GM20000 (cell line): ENCODE measurements at regions not wholly inside any gene's neighbourhood (a gene's known extent, or its start where the extent isn't known, plus 50 kb on each side); places are given as distances from the start of the nearest gene placed in this dataset.

Experiments used
- DNase-seq: peaks from one replicate; pipeline ENCODE4 v3.0.0; 2012; ENCODE audit warnings: low spot score
- TF ChIP-seq, protein P1 (sequence below): IDR thresholded peaks from 2 replicates; pipeline ENCODE4 v1.5.1; 2012; ENCODE audit warnings: mild to moderate bottlenecking, control low read depth; ENCODE audit errors: extremely low read depth, missing control alignments

DNA sequence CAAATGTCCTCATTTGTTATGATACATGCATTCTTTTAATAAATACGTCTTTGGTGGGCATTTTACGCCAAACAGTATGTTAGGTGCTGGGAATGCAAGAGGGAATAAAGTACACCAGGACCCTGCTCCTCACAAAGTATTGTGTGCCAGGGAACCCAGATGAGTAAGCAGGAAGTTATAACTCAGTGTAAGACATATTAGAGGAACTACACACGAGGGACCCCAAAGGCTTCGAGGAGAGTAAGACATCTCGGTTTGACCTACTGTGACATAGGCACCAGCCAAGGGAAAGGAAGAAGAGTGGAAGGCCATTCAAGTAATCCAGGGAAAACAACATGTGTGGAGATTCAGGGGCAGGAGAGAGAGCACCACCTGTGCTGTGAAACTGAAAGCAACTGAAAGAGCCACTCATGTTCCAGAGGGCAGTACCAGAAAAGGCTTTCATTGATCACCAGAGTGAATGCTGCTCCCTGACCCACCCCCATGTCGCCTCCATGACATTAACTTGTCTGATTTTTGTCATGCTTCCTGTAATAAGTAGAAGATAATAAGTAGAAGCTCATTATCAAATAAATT lies 542.5 kb upstream of the PKN2 start:
- TF ChIP-seq, protein P1, sequence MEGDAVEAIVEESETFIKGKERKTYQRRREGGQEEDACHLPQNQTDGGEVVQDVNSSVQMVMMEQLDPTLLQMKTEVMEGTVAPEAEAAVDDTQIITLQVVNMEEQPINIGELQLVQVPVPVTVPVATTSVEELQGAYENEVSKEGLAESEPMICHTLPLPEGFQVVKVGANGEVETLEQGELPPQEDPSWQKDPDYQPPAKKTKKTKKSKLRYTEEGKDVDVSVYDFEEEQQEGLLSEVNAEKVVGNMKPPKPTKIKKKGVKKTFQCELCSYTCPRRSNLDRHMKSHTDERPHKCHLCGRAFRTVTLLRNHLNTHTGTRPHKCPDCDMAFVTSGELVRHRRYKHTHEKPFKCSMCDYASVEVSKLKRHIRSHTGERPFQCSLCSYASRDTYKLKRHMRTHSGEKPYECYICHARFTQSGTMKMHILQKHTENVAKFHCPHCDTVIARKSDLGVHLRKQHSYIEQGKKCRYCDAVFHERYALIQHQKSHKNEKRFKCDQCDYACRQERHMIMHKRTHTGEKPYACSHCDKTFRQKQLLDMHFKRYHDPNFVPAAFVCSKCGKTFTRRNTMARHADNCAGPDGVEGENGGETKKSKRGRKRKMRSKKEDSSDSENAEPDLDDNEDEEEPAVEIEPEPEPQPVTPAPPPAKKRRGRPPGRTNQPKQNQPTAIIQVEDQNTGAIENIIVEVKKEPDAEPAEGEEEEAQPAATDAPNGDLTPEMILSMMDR = no peak
- DNase-seq = no peak

DNA sequence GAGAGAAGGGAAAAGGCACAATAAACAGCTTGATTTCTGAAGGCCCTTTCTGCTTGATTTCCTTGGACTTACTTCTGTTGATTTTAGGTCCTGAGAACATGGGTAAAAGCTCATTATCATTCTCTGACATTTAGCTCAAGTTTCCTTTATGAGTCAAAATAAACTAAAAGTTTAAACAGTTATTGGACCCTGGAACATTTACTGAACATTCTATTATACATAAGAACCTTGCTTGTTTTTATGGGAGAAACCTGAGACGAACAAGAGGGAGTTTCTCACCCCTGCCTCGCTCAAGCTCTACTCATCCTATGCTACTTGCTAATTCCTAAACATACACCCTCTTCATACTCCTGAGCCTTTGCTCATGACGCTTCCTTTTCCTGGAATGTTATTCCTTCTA lies 538.3 kb upstream of the PKN2 start:
- no peak for DNase-seq
- TF ChIP-seq, protein P1 = no peak

DNA sequence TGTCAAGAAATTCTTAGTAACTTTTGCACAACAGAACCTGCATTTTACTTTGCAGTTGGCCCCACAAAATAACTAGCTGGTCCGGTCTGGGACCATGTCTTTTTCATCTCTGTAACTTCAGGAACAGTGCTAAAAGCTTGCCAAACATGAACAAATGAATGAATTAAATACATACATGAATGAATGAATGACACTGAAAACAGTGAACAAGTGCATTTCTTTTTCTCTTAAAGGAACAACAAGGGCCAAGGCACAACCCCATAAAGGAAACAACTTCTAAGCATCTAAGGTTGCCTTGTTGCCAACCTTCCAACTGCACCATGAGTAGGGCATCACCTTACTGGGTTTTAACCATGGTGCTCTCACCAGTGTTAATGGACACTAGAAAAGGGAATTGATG lies 534.4 kb upstream of the PKN2 start:
- TF ChIP-seq, protein P1 = no peak

DNA sequence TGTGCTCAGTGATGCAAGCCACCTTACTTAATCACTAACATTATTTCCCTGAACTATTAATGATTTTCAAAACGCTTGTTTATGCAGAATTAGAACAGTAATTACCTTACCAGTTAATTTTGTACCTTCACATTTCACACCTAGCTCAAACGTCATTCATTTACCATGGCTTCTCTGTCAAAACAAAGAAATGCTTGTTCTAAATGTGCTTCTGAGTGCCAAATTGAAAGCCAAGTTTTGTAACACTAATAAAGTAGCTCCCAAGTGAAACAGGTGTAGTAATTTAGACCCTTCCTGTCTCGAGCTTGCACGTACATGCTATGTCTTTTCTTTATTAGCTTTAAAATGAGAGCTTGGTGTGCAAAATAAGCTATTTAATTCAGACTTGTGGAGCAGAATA lies 533.7 kb upstream of the PKN2 start:
- TF ChIP-seq, protein P1 = no peak
- DNase-seq = no peak

More for the DNA sequence above, 534.4 kb upstream of the PKN2 start:
- DNase-seq = no peak

DNA sequence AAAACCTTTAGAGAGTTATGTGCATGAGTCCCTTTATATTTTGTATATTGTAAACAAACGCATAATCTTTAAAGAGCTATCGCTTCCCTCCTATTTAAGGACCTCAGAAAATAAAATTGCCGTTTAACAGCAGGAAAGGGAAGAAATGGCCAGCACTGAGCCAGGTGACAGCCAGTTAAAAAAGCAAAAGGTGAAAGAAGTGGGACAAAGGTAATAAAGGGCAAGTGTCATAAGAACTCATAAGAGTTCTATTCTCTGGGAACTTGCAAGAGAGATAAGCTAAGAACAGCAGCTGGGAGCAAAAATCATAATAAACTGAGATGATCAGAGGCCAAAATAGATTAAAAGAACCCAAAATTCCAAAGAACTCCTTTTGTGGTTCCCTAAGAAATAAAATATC lies 520.9 kb upstream of the PKN2 start:
- TF ChIP-seq, protein P1 = no peak

DNA sequence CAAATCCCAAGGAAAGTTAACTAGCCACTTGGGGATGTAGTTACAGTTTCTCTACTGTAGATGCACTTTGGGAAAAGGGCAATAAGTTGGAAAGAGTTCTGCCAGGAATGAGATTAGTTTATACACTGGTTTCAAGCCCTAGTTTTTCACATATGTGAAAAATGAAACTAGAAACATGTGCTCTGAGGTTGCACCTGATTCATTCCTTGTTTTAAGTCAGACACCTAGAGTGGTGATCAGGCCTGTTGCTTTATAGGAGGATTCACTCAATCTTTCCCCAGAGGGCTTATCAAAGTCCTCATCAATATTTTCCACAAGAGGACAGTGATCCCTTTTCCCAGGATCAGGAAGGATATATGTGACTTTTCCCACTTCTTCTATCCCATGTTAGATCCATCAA lies 515.9 kb upstream of the PKN2 start:
- no peak for DNase-seq
- TF ChIP-seq, protein P1 = no peak

More for the DNA sequence above, 520.9 kb upstream of the PKN2 start:
- no peak for DNase-seq

DNA sequence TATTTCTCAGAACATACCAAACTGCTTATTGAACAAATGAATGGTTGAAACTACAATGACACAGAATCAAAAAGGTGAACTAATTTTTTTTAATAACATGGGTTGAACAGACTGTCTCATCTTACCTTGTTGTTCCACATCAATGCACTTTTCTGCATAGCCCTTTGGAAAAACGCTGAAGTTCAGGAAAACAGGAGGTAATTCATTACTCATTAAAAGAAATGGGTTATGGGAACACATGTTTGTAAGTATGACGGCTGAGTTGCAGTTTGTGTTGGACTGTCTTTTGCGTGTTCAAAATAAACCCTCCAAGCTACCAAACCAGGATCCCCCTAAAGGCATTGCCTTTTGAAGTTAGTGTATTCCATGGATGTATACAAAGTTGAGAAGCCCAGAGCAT lies 514.9 kb upstream of the PKN2 start:
- no peak for DNase-seq
- TF ChIP-seq, protein P1 = no peak
